HCT116 (cell line): ENCODE measurements at regions not wholly inside any gene's neighbourhood (a gene's known extent, or its start where the extent isn't known, plus 50 kb on each side); places are given as distances from the start of the nearest gene placed in this dataset.

ENCODE experiments used
- ATAC-seq: fragments of 200-7000 bp; cut with Tn5 transposase; 2 replicates; pipeline ENCODE4 v1.9.1; 2020; ENCODE audit warnings: mild to moderate bottlenecking, moderate library complexity
- BruUV-seq: library from RNA; stranded (reverse); fragments of 400-500 nt; replicated peaks from 2 replicates; lab custom pipeline; 2021; lab: Mats Ljungman, UMichigan
- CTCF ChIA-PET: fragments of 300-600 bp; sonication (Branson Sonifier 250); formaldehyde crosslinking; loops from one replicate; lab custom pipeline; 2021; ENCODE audit warnings: antibody characterized with exemption; lab: Charles Lee
- POLR2A ChIA-PET: fragments of 300-600, 350-600 bp; sonication (Branson Sonifier 250); formaldehyde crosslinking; loops from one replicate; lab custom pipeline; 2021; ENCODE audit warnings: antibody characterized with exemption; lab: Charles Lee
- RAD21 ChIA-PET, 2 experiments: fragments of 300-600 bp; sonication (Branson Sonifier 250); formaldehyde crosslinking; loops; one replicate each; lab custom pipeline; 2023; ENCODE audit warnings: low total read pairs in 2 of 2; ENCODE audit not compliant: uncharacterized antibody in 2 of 2, unreplicated experiment in 2 of 2, low non-redundant PET in 1 of 2; lab: Charles Lee
- DNase-seq: peaks from one replicate; pipeline ENCODE4 v3.0.0-alpha.2; 2010; ENCODE audit warnings: low read depth, low spot score
- H2AFZ ChIP-seq: fragments of 200-600 bp; shearing (Covaris generic), sonication (generic); 2 replicates; pipeline ENCODE4 v1.6.1; 2017; ENCODE audit warnings: low read depth, mixed run types, mixed read lengths, antibody characterized with exemption, low read length; ENCODE audit not compliant: poor library complexity, severe bottlenecking
- H3K27ac ChIP-seq: 2 replicates; pipeline ENCODE4 v1.5.1; 2012; ENCODE audit warnings: low read depth, low read length
- H3K27me3 ChIP-seq: fragments of 200-600 bp; sonication (generic); 2 replicates; pipeline ENCODE4 v1.6.1; 2016; ENCODE audit warnings: mixed run types, low read length, mixed read lengths; ENCODE audit not compliant: insufficient read depth
- H3K36me3 ChIP-seq, 2 experiments: fragments of 200-500 bp in 1 of 2; fragments of 200-600 bp in 1 of 2; sonication (Bioruptor generic) in 1 of 2; sonication (generic) in 1 of 2; 2 replicates each; pipeline versions ENCODE4 v1.5.1 to v1.6.1; 2014 to 2016; ENCODE audit warnings: low read length in 2 of 2, inconsistent platforms in 1 of 2, mixed read lengths in 1 of 2, mixed run types in 1 of 2; ENCODE audit not compliant: insufficient read depth in 2 of 2, control insufficient read depth in 1 of 2
- H3K4me1 ChIP-seq, 2 experiments: fragments of 200-600 bp in 1 of 2; sonication (generic) in 1 of 2; 2 replicates each; pipeline versions ENCODE4 v1.5.1 to v1.6.1; 2012 to 2017; ENCODE audit warnings: low read length in 2 of 2, inconsistent platforms in 1 of 2, mild to moderate bottlenecking in 1 of 2, mixed read lengths in 1 of 2, mixed run types in 1 of 2, moderate library complexity in 1 of 2; ENCODE audit not compliant: insufficient read depth in 2 of 2, control insufficient read depth in 1 of 2
- H3K4me2 ChIP-seq: fragments of 200-600 bp; sonication (generic); 2 replicates; pipeline ENCODE4 v1.6.1; 2017; ENCODE audit warnings: mixed run types, low read length, mixed read lengths
- H3K4me3 ChIP-seq, 2 experiments: fragments of 200-600 bp in 1 of 2; sonication (generic) in 1 of 2; replicated peaks in 1 of 2; 2 replicates each; pipeline ENCODE4 v1.5.1; 2011 to 2016; ENCODE audit warnings: low read length in 2 of 2, control low read depth in 1 of 2, low read depth in 1 of 2, mild to moderate bottlenecking in 1 of 2, mixed read lengths in 1 of 2, mixed run types in 1 of 2
- H3K79me2 ChIP-seq: fragments of 200-600 bp; sonication (generic); 2 replicates; pipeline ENCODE4 v1.6.1; 2017; ENCODE audit warnings: mild to moderate bottlenecking, mixed run types, low read length, moderate library complexity, mixed read lengths; ENCODE audit not compliant: insufficient read depth
- H3K9ac ChIP-seq: fragments of 200-600 bp; sonication (generic); 2 replicates; pipeline ENCODE4 v1.6.1; 2016; ENCODE audit warnings: low read length, mixed read lengths
- H3K9me2 ChIP-seq: fragments of 200-600 bp; sonication (generic), shearing (Covaris generic); 2 replicates; pipeline ENCODE4 v1.6.1; 2017; ENCODE audit warnings: mixed run types, mild to moderate bottlenecking, moderate library complexity; ENCODE audit not compliant: insufficient read depth
- H3K9me3 ChIP-seq, 2 experiments: fragments of 200-500 bp in 1 of 2; fragments of 200-600 bp in 1 of 2; sonication (Bioruptor generic) in 1 of 2; sonication (generic) in 1 of 2; 2 replicates each; pipeline ENCODE4 v1.6.1; 2014 to 2017; ENCODE audit warnings: low read length in 2 of 2, mixed read lengths in 2 of 2, inconsistent platforms in 1 of 2, low read depth in 1 of 2, mild to moderate bottlenecking in 1 of 2, mixed run types in 1 of 2, moderate library complexity in 1 of 2; ENCODE audit not compliant: control insufficient read depth in 1 of 2, insufficient read depth in 1 of 2
- H4K20me1 ChIP-seq: fragments of 200-600 bp; sonication (generic), shearing (Covaris generic); 2 replicates; pipeline ENCODE4 v1.6.1; 2017; ENCODE audit warnings: mixed run types, mild to moderate bottlenecking, moderate library complexity; ENCODE audit not compliant: insufficient read depth
- ATF3 ChIP-seq: IDR thresholded peaks from 2 replicates; pipeline ENCODE4 v1.6.1; 2012
- CBX3 ChIP-seq: IDR thresholded peaks from 2 replicates; pipeline ENCODE4 v1.6.1; 2012; ENCODE audit warnings: low read depth
- CEBPB ChIP-seq: IDR thresholded peaks from 2 replicates; pipeline ENCODE4 v1.6.1; 2012; ENCODE audit warnings: low read depth
- CTCF ChIP-seq, 3 experiments: fragments of 200-600 bp in 1 of 3; sonication (generic) in 1 of 3; IDR thresholded peaks in 2 of 3; conservative IDR thresholded peaks in 1 of 3; 2 replicates each; pipeline ENCODE4 v1.5.1; 2012 to 2017; ENCODE audit warnings: low read depth in 2 of 3, low read length in 2 of 3, antibody characterized with exemption in 1 of 3, borderline replicate concordance in 1 of 3, control low read depth in 1 of 3, mild to moderate bottlenecking in 1 of 3, mixed read lengths in 1 of 3, mixed run types in 1 of 3, moderate library complexity in 1 of 3; ENCODE audit not compliant: insufficient read depth in 1 of 3
- EGR1 ChIP-seq: IDR thresholded peaks from 2 replicates; pipeline ENCODE4 v1.6.1; 2012; ENCODE audit warnings: low read depth
- ELF1 ChIP-seq: IDR thresholded peaks from 2 replicates; pipeline ENCODE4 v1.6.1; 2012; ENCODE audit warnings: low read depth, borderline replicate concordance
- EZH2phosphoT487 ChIP-seq: fragments of 200-600 bp; IDR thresholded peaks from 2 replicates; pipeline ENCODE4 v1.6.1; 2018; ENCODE audit warnings: antibody characterized with exemption, borderline replicate concordance
- FOSL1 ChIP-seq: IDR thresholded peaks from 2 replicates; pipeline ENCODE4 v1.6.1; 2012; ENCODE audit warnings: low read depth
- JUND ChIP-seq: IDR thresholded peaks from 2 replicates; pipeline ENCODE4 v1.6.1; 2012
- POLR2A ChIP-seq: IDR thresholded peaks from 2 replicates; pipeline ENCODE4 v1.7.0; 2011; ENCODE audit warnings: borderline replicate concordance; ENCODE audit not compliant: insufficient read depth, insufficient read length; ENCODE audit errors: extremely low read depth
- POLR2AphosphoS5 ChIP-seq: IDR thresholded peaks from 2 replicates; pipeline ENCODE4 v1.6.1; 2011; ENCODE audit warnings: mild to moderate bottlenecking, low read depth, low read length, moderate library complexity
- RAD21 ChIP-seq: IDR thresholded peaks from 2 replicates; pipeline ENCODE4 v1.6.1; 2012; ENCODE audit warnings: low read depth, mild to moderate bottlenecking
- REST ChIP-seq: IDR thresholded peaks from 2 replicates; pipeline ENCODE4 v1.6.1; 2012; ENCODE audit warnings: low read depth
- SIN3A ChIP-seq: IDR thresholded peaks from 2 replicates; pipeline ENCODE4 v1.6.1; 2012; ENCODE audit warnings: low read depth
- SP1 ChIP-seq: IDR thresholded peaks from 2 replicates; pipeline ENCODE4 v1.6.1; 2012; ENCODE audit warnings: low read depth
- SRF ChIP-seq: IDR thresholded peaks from 2 replicates; pipeline ENCODE4 v1.6.1; 2012; ENCODE audit warnings: low read depth
- TCF7L2 ChIP-seq: IDR thresholded peaks from 2 replicates; pipeline ENCODE4 v1.7.0; 2011; ENCODE audit warnings: borderline replicate concordance, inconsistent platforms; ENCODE audit not compliant: insufficient read depth, insufficient read length; ENCODE audit errors: extremely low read depth
- YY1 ChIP-seq: IDR thresholded peaks from 2 replicates; pipeline ENCODE4 v1.6.1; 2011; ENCODE audit warnings: low read length, low read depth, moderate library complexity, mild to moderate bottlenecking; ENCODE audit not compliant: insufficient replicate concordance; ENCODE audit errors: extremely low read depth
- intact Hi-C: fragments of 100-400 bp; cut with micrococcal nuclease; formaldehyde crosslinking; loops from 2 replicates; pipeline ENCODE4 v1.10.0; 2022

- TF ChIP-seq CTCF (IDR thresholded peaks at IDR 0.05 in 2 of 3, conservative IDR thresholded peaks at IDR 0.05 in 1 of 3; ENCODE audit: borderline replicate concordance in 1 of 3, insufficient read depth in 1 of 3, low read depth in 2 of 3, low read length in 2 of 3) (no peak), SIN3A (no peak), POLR2A (no peak), TCF7L2 (no peak)
- TF ChIP-seq, all 23 proteins: peak for 0
These were observed 657.6 kb upstream of the ZNF608 start (continued) for GRCh38 chr5:125404056-125404455.

GRCh38 chr5:125408448-125409233 is 662.2 kb upstream of the ZNF608 start:
- POLR2A ChIA-PET: no interaction called here

More at GRCh38 chr5:125408448-125409233, 662.2 kb upstream of the ZNF608 start:
- Histone ChIP-seq H3K4me3 (no peak overlapping the region), H3K9me2 (no peaks in the 10 kb centered on the region), H3K4me1 (peaks cover 5 to 8% of the 10 kb centered on the region in 2 experiments; a peak in 2 of 4 replicates), H3K9ac (no peak overlapping the region), H3K4me2 (0 out of 2 replicates have a peak overlapping the region, but pooled peaks have one; percentile 12), H3K27me3 (no peaks in the 10 kb centered on the region), H2AFZ (no peak overlapping the region), H3K79me2 (no peaks in the 10 kb centered on the region), H3K27ac (no peak overlapping the region), H4K20me1 (no peaks in the 10 kb centered on the region), H3K9me3 (no peaks in the 10 kb centered on the region), H3K36me3 (no peaks in the 10 kb centered on the region)
- DNase-seq (peak; percentile 27), ATAC-seq (peak; percentile 42; the same call in 1 of the 2 replicates)
- BruUV-seq: no TSS peak
- peak; percentile 49; the same call in 1 of the 2 replicates for TF ChIP-seq FOSL1
- TF ChIP-seq EGR1: no peak
- no peak for TF ChIP-seq REST
- TF ChIP-seq POLR2A: no peak
- peak; percentile 51; the same call in 1 of the 2 replicates for TF ChIP-seq CEBPB
- TF ChIP-seq POLR2AphosphoS5: no peak
- TF ChIP-seq SP1: no peak
- TF ChIP-seq CBX3: no peak
- TF ChIP-seq EZH2phosphoT487: no peak
- no peak for TF ChIP-seq SRF
- no peak for TF ChIP-seq YY1
- no peak for TF ChIP-seq ATF3
- no peak for TF ChIP-seq JUND
- TF ChIP-seq ELF1: no peak
- TF ChIP-seq RAD21: no peak
- peak; percentile 19 for TF ChIP-seq TCF7L2
- intact Hi-C loops: no loop called here
- CTCF ChIA-PET: no interaction called here
- RAD21 ChIA-PET: no interaction called here
